Aorta (tissue), 5 donors: ENCODE measurements at regions not wholly inside any gene's neighbourhood (a gene's known extent, or its start where the extent isn't known, plus 50 kb on each side); places are given as distances from the start of the nearest gene placed in this dataset.

Experiments
- ATAC-seq: fragments of 200-7000 bp; cut with Tn5 transposase; one replicate; pipeline ENCODE4 v1.9.1; 2022; ENCODE audit warnings: moderate library complexity; ENCODE audit not compliant: low FRiP score
- DNase-seq, 2 donors: peaks; one replicate each; pipeline ENCODE4 v3.0.0-alpha.2; 2020
- H3K27ac ChIP-seq, 2 donors: one replicate each; pipeline ENCODE4 v1.5.1; 2013; ENCODE audit warnings: low read length in 2 of 2, mild to moderate bottlenecking in 2 of 2, moderate library complexity in 2 of 2, control low read depth in 1 of 2, inconsistent platforms in 1 of 2, low read depth in 1 of 2
- H3K27me3 ChIP-seq, 2 donors: one replicate each; pipeline ENCODE4 v1.6.1; 2013; ENCODE audit warnings: control low read depth in 1 of 2, low read length in 1 of 2, mild to moderate bottlenecking in 1 of 2, moderate library complexity in 1 of 2; ENCODE audit not compliant: insufficient read depth in 2 of 2, control insufficient read depth in 1 of 2
- H3K36me3 ChIP-seq, 2 donors: one replicate each; pipeline ENCODE4 v1.6.1; 2013; ENCODE audit warnings: control low read depth in 1 of 2, low read length in 1 of 2, mild to moderate bottlenecking in 1 of 2; ENCODE audit not compliant: insufficient read depth in 2 of 2, control insufficient read depth in 1 of 2
- H3K4me1 ChIP-seq, 2 donors: one replicate each; pipeline ENCODE4 v1.6.1; 2013; ENCODE audit warnings: low read length in 2 of 2, control low read depth in 1 of 2, mild to moderate bottlenecking in 1 of 2, moderate library complexity in 1 of 2; ENCODE audit not compliant: insufficient read depth in 2 of 2, control insufficient read depth in 1 of 2
- H3K4me3 ChIP-seq, 2 donors: one replicate each; pipeline ENCODE4 v1.5.1; 2013; ENCODE audit warnings: low read length in 2 of 2, control low read depth in 1 of 2, mild to moderate bottlenecking in 1 of 2
- H3K9me3 ChIP-seq: one replicate; pipeline ENCODE4 v1.6.1; 2013; ENCODE audit warnings: mild to moderate bottlenecking, low read length; ENCODE audit not compliant: control insufficient read depth
- WGBS, 2 donors: extraction: QIAGEN DNeasy Blood & Tissue Kit; methylation state at CpG; one replicate each; pipeline ENCODE4 v1.1.7; 2013; 5-methylcytosine and 5-hydroxymethylcytosine counted together
- intact Hi-C, 2 donors: fragments of 100-400 bp; cut with DNase I; formaldehyde crosslinking; loops; one replicate each; pipeline versions ENCODE4 v1.14.2 to v1.15.0; 2022
- donor health status: healthy with polysubstance abuse.
- donor health status: Bipolar disorder and iron deficiency.
- donor health status: DM: no; HTN: no; CAD: no.
- donor health status: DM: no; HTN: no; CAD: no.
- donor health status: DM: yes; HTN: yes; CAD: no.

GRCh38 chr2:237016121-237016915 is 69.4 kb upstream of the COPS8 start:
- H3K9me3 ChIP-seq: no peaks in the 10 kb centered on the region
- H3K36me3 ChIP-seq: no peaks in the 10 kb centered on the region
- no peak for ATAC-seq
- no peak overlapping the region for H3K27ac ChIP-seq
- H3K27me3 ChIP-seq: no peaks in the 10 kb centered on the region
- intact Hi-C loops: loop anchor here in 1 of 2 donors (10.0 kb wide), 1 partner anchor 192 kb away; no protein-coding TSS in a partner anchor
- no peak overlapping the region for H3K4me3 ChIP-seq
- H3K4me1 ChIP-seq: no peaks in the 10 kb centered on the region
- 93% methylated on average over 10 of the region's 10 CpGs for WGBS, 2 donors
- DNase-seq: no peak

GRCh38 chr2:237020090-237020489 is 65.6 kb upstream of the COPS8 start:
- ATAC-seq: no peak
- intact Hi-C loops: loop anchor here in 1 of 2 donors (10.0 kb wide), 1 partner anchor 375 kb away; no protein-coding TSS in a partner anchor
- Histone ChIP-seq H3K4me3 (no peak overlapping the region), H3K27ac (no peak overlapping the region), H3K27me3 (no peaks in the 10 kb centered on the region), H3K36me3 (no peaks in the 10 kb centered on the region), H3K9me3 (no peaks in the 10 kb centered on the region), H3K4me1 (no peaks in the 10 kb centered on the region)
- 86 to 92% methylated on average over 2 of the region's 2 CpGs for WGBS, 2 donors
- no peak for DNase-seq

DNA sequence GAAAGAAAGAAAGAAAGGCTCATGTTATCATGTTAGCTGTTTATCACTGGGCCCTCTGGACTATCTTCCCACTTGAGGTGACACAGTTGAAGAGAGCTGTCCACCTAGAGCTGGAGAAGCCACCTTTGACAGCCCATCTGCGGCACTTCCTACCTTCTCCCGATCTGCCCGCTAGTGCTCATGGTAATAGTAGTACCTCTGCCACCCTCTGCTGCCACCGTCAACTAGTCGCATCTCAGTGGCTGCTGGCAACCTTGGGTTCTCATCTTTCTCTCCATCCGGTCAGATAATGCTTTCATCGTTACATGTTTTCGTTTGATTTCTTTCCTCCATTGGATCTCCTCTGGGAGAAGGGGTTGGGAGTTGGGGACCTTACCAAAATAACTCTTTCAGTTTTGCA is 63.2 kb upstream of the COPS8 start:
- Histone ChIP-seq H3K36me3 (no peaks in the 10 kb centered on the region), H3K4me3 (no peak overlapping the region), H3K4me1 (no peaks in the 10 kb centered on the region), H3K9me3 (no peaks in the 10 kb centered on the region), H3K27ac (no peak overlapping the region), H3K27me3 (no peaks in the 10 kb centered on the region)
- ATAC-seq: no peak
- WGBS, 2 donors: 94% methylated on average over 8 of the region's 8 CpGs
- intact Hi-C loops: loop anchor here in 1 of 2 donors (10.0 kb wide), 1 partner anchor 378 kb away; no protein-coding TSS in a partner anchor
- DNase-seq: no peak

DNA sequence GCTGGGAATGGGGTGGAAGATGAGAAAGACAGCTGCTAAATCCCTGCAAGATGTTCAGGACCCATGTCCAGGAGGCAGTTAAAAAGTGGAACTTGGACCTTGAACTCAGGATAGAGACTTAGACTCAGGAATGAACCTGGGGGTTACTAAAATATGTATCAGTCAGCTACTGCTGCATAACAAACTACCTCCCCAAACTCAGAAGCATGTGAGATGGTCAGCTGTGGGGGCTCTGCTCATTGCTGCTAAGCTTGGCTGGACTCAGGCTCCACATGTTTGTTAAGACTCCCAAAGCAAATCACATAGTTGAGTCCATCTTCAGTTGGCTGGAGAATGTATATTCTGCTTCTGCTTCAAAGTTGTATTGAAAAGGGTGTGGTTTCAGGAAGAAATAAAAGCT is 61.4 kb upstream of the COPS8 start:
- Histone ChIP-seq H3K27me3 (no peaks in the 10 kb centered on the region), H3K4me1 (no peaks in the 10 kb centered on the region), H3K9me3 (no peaks in the 10 kb centered on the region), H3K36me3 (no peaks in the 10 kb centered on the region), H3K27ac (no peak overlapping the region), H3K4me3 (no peak overlapping the region)
- no peak for DNase-seq
- ATAC-seq: no peak
- intact Hi-C loops: loop anchor here in 1 of 2 donors (10.0 kb wide), 1 partner anchor 379 kb away; no protein-coding TSS in a partner anchor

DNA sequence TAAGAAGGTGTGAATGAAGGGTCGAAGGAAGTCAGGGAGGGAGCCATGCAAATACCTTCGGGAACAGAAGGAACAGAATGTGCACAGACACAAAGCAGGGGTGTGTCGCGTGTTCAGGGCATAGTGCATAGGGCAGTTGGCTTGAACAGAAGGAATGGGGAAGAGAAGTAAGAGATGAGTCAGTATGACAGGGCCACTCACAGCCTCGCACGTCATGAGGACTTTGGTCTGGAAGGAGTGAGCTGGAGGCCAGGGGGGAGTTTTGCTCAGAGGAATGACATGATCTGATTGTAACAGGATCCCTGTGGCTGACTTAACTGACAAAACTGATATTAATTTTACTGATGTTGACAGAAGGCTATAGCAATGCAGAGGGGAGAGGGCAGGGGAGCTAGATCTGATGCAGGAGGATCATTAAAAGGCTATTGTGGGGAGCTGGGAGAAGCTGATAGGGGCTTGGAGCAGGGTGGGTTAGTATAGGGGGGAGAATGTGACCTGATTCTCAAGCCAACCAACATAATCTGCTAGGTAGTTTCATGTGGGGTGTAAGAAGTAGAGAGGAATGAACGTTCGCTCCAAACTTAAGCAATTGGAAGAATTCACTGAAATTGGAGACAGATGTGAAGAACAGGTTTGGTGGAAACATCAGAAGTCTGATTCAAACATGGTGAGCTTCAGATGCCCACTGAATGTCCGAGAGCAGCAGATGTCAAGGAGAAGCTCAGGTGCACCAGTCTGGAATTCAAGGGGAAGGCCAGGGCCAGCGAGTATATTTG is 60.4 kb upstream of the COPS8 start:
- Histone ChIP-seq H3K36me3 (no peaks in the 10 kb centered on the region), H3K9me3 (no peaks in the 10 kb centered on the region), H3K27me3 (no peaks in the 10 kb centered on the region), H3K4me1 (no peaks in the 10 kb centered on the region), H3K4me3 (no peak overlapping the region), H3K27ac (no peak overlapping the region)
- no peak for ATAC-seq
- DNase-seq: no peak
- intact Hi-C loops: loop anchor here (5.0 to 10.0 kb wide), 4 partner anchors 380 to 673 kb away; partner anchors contain the start of gene ACKR3 (in 2 of the 2)
- WGBS, 2 donors: 92 to 96% methylated on average over 10 of the region's 10 CpGs

GRCh38 chr2:237026981-237027711 is 58.5 kb upstream of the COPS8 start:
- intact Hi-C loops: loop anchor here (1.0 to 10.0 kb wide), 6 partner anchors 382 to 675 kb away; partner anchors contain the start of gene ACKR3 (in 2 of the 2)

GRCh38 chr2:237027712-237028029 is 58.0 kb upstream of the COPS8 start:
- DNase-seq: no peak
- Histone ChIP-seq H3K27ac (no peak overlapping the region), H3K4me1 (no peaks in the 10 kb centered on the region), H3K27me3 (no peaks in the 10 kb centered on the region), H3K36me3 (no peaks in the 10 kb centered on the region), H3K4me3 (no peak overlapping the region), H3K9me3 (no peaks in the 10 kb centered on the region)
- WGBS, 2 donors: 64 to 66% methylated on average over 5 of the region's 5 CpGs
- no peak for ATAC-seq
- intact Hi-C loops: loop anchor here (1.0 to 10.0 kb wide), 6 partner anchors 383 to 675 kb away; partner anchors contain the start of gene ACKR3 (in 2 of the 2)

More at GRCh38 chr2:237026981-237027711, 58.5 kb upstream of the COPS8 start:
- no peaks in the 10 kb centered on the region for H3K36me3 ChIP-seq
- no peaks in the 10 kb centered on the region for H3K27me3 ChIP-seq
- H3K27ac ChIP-seq: no peak overlapping the region
- H3K4me3 ChIP-seq: no peak overlapping the region
- no peaks in the 10 kb centered on the region for H3K9me3 ChIP-seq
- peak; percentile 86 for ATAC-seq
- H3K4me1 ChIP-seq: no peaks in the 10 kb centered on the region
- peak; percentile 80 to 88 for DNase-seq
- WGBS, 2 donors: 52 to 53% methylated on average over 8 of the region's 8 CpGs

DNA sequence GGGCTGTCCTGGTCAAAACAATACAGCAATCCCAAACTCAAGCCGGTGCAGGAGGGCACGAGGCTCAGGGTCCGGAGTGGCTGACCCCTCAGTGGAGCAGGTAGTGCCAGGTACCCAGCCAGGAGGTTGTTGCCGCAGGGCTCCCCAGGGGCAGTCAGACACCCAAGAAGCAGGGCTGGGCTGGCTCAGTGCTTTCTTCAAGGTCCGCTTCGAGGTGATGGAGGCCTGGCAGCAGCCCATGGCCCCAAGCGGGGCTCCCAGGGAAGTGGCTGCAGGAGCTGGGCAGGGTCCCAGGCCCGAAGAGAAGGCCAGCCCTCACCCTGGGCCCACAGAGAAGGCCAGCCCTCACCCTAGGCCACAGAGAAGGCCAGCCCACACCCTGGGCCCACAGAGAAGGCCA is 55.3 kb upstream of the COPS8 start:
- no peaks in the 10 kb centered on the region for H3K4me1 ChIP-seq
- ATAC-seq: no peak
- no peaks in the 10 kb centered on the region for H3K36me3 ChIP-seq
- H3K27me3 ChIP-seq: no peaks in the 10 kb centered on the region
- no peak overlapping the region for H3K27ac ChIP-seq
- WGBS, 2 donors: 89 to 96% methylated on average over 8 of the region's 8 CpGs
- H3K9me3 ChIP-seq: no peaks in the 10 kb centered on the region
- no peak for DNase-seq
- intact Hi-C loops: no loop called here
- H3K4me3 ChIP-seq: no peak overlapping the region
